GM10248 (cell line): ENCODE measurements at regions not wholly inside any gene's neighbourhood (a gene's known extent, or its start where the extent isn't known, plus 50 kb on each side); places are given as distances from the start of the nearest gene placed in this dataset.

Source experiments
- CTCF ChIA-PET: fragments of 300-600 bp; sonication (Branson Sonifier 250); formaldehyde crosslinking; extraction: SDS; loops from one replicate; lab custom pipeline; 2021; ENCODE audit warnings: antibody characterized with exemption; lab: Yijun Ruan, JAX
- POLR2A ChIA-PET: fragments of 350-650 bp; sonication (Branson Sonifier 250); formaldehyde crosslinking; extraction: SDS; loops from one replicate; lab custom pipeline; 2020; ENCODE audit warnings: antibody characterized with exemption; lab: Yijun Ruan, JAX
- DNase-seq: peaks from one replicate; pipeline ENCODE4 v3.0.0; 2012; ENCODE audit errors: extremely low spot score
- CTCF ChIP-seq: IDR thresholded peaks from 2 replicates; pipeline ENCODE4 v1.5.1; 2012; ENCODE audit warnings: mild to moderate bottlenecking, low read depth; ENCODE audit errors: extremely low read depth, missing control alignments, control extremely low read depth

DNA sequence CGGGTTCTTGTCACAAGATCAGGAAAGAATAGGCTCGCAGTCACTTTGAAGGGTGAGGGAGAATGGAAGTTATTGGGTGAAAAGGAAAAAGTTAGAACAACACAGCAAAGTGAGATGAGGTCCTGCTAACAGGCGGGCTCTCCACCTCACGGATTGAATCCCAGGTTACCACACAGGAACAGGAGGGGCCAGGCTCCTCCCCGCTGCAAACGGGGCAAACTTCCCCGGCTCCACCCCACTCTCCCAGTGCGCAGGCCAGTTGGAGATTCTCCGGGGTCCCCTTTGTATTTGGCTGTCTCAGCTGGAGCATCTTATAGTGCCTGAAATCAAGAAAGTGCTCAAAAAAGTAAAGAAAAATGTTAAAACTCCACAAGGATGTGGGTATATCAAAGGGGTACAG lies 78.3 kb upstream of the IPO5 start:
- ChIA-PET POLR2A (no interaction called here), CTCF (no interaction called here)
- TF ChIP-seq CTCF, result no peak
- no peak for DNase-seq

DNA sequence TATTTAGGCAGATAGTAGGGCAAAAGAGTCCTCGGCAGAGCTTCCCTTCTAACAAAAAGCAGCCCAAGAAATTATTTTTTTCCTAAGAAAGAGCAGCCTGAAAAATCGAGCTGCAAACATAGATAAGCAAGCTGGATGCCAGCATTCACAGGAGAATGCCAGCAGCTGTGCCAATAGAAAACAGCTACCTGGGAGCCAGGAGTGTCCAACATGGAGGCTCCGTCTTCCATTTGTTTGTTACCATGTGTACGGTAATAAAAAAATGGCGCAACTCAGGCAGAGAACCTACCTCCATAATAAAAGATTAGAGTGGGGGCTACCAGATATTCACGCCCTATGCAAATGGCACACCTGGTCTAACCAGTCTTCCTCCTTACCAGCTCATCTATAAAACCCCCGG lies 77.6 kb upstream of the IPO5 start:
- ChIA-PET CTCF (no interaction called here), POLR2A (no interaction called here)
- no peak for TF ChIP-seq CTCF
- no peak for DNase-seq

DNA sequence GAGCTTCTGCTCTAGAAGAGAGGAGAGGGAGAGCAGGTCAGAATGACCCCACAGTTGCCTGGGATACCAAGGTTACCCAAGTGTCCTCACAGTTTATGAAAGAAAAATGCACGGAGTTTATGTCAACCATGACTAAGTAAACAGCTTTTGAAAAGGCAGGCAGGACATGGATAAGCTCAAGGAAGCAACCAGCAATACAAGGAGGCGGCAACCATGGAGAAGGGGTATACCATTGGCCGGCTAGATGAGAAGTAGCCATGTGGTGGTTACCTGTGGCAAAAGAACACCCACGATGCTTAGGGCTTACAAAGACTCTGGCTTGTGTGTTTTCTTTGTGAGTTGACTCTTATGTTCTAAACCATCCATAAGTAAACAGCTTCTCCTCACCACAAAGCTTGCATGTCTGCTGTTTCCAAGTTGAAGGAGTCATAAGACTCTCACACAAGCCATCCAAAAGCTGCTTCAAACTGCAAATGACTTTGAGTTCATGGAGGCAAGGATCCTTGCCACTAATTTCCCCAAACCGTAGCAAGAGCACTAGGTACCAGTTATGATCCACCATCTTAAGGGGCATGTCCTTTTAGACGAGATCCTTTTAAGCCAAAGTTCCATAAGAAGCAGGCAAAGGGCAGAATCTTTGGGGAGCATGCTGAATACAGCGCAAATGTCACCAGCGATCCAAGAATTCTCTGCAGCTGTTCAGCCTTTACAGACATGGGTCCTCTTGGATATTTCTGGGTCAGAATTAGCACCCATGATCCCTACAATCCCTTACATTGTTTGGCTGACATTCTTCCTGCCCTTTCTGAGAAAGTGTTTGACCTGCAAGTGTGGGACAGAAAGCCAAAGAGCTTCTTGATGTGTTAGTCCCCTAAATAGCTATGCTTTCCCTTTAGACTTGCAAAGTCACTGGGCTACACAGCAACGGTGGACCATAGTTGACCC lies 74.8 kb upstream of the IPO5 start:
- TF ChIP-seq CTCF, result no peak
- ChIA-PET POLR2A (no interaction called here), CTCF (interaction anchor here (1.7 kb wide), 1 partner anchor 22 kb away, joined by 8 read pairs; no protein-coding TSS in a partner anchor)
- DNase-seq, result no peak

- POLR2A ChIA-PET, result no interaction called here
- TF ChIP-seq CTCF, result no peak
- CTCF ChIA-PET, result interaction anchor here (1.7 kb wide), 1 partner anchor 23 kb away, joined by 8 read pairs; no protein-coding TSS in a partner anchor
- no peak for DNase-seq
These were observed 73.7 kb upstream of the IPO5 start for GRCh38 chr13:97879646-97880310.

GRCh38 chr13:97880311-97880675 lies 73.2 kb upstream of the IPO5 start:
- POLR2A ChIA-PET, result no interaction called here
- DNase-seq, result no peak
- TF ChIP-seq CTCF, result no peak
- CTCF ChIA-PET, result interaction anchor here (1.7 kb wide), 1 partner anchor 24 kb away, joined by 8 read pairs; no protein-coding TSS in a partner anchor

DNA sequence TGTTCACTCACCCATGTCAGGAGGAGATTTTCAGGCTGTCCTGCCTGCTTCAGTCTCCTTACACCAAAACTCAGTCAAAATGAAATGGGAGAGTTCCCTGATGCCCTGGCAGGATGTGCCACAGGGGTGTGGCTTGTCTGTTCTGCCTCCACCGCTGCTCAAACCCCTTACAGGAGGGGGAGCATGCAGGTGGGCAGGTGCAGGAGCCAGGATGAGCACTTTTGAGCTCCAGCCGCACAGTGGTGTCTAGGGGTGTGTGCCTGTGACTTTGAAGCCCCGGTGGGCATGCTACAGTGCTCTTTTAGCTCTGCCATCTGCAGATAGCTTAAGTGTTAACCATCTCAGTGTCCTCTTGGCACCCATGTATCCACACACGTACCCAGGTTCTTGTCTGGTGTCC lies 71.9 kb upstream of the IPO5 start:
- POLR2A ChIA-PET, result no interaction called here
- CTCF ChIA-PET, result interaction anchor here (0.5 kb wide), 1 partner anchor 10 kb away, joined by 3 read pairs; no protein-coding TSS in a partner anchor

More for the DNA sequence above, 71.9 kb upstream of the IPO5 start:
- DNase-seq, result no peak
- TF ChIP-seq CTCF, result no peak
